Activated T-helper 2 cell treated with anti-CD3 and anti-CD28 coated beads, Interferon-gamma antibody, Interleukin-2, Interleukin-4, amounts not matched to agents 10 μg/mL and 5 μg/mL and 100 μg/mL, durations not matched to agents 14 hours and 24 hours and 36 hours (primary cell): ENCODE measurements at regions not wholly inside any gene's neighbourhood (a gene's known extent, or its start where the extent isn't known, plus 50 kb on each side); places are given as distances from the start of the nearest gene placed in this dataset.
A peak's percentile ranks its signal among the peaks of the same experiment; 100 is the strongest.

ENCODE experiments used
- DNase-seq: peaks from one replicate; pipeline ENCODE4 v3.0.0; 2021; ENCODE audit warnings: low spot score
- H3K27ac Mint-ChIP-seq: one replicate; pipeline ENCODE4 v1.8.0; 2021; ENCODE audit warnings: mixed read lengths
- H3K27me3 Mint-ChIP-seq: one replicate; pipeline ENCODE4 v1.8.0; 2021; ENCODE audit warnings: low read depth, mixed read lengths
- H3K36me3 Mint-ChIP-seq: one replicate; pipeline ENCODE4 v1.8.0; 2021; ENCODE audit warnings: low read depth, mixed read lengths
- H3K4me1 Mint-ChIP-seq: one replicate; pipeline ENCODE4 v1.8.0; 2021; ENCODE audit warnings: low read depth, mixed read lengths
- H3K4me3 Mint-ChIP-seq: one replicate; pipeline ENCODE4 v1.8.0; 2021; ENCODE audit warnings: low read depth, mild to moderate bottlenecking, moderate library complexity, mixed read lengths
- H3K9me3 Mint-ChIP-seq: one replicate; pipeline ENCODE4 v1.8.0; 2021; ENCODE audit warnings: mixed read lengths
- intact Hi-C: fragments of 100-400 bp; cut with micrococcal nuclease; formaldehyde crosslinking; loops from one replicate; pipeline ENCODE4 v1.15.1; 2023

DNA sequence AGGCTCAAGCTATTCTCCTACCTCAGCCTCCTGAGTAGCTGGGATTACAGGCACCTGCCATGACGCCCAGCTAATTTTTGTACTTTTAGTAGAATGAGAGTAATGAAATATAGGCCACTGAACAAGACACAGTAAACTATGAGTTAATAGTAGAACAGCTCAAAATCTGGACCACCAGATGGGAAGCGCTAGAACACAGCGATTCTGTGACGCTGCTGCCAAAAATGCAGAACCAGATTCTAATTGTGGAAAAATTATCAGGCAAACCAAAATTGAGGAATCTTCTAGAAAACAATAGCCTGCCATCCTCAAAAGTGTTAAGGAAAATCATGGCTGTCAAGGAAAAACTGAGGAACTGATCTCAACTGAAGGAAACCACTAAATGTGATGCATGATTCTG, 111.4 kb upstream of the TIAM1 start:
- H3K9me3 Mint-ChIP-seq = no peaks in the 10 kb centered on the region
- H3K36me3 Mint-ChIP-seq = no peaks in the 10 kb centered on the region
- intact Hi-C loops = no loop called here
- no peak for DNase-seq
- H3K4me1 Mint-ChIP-seq = no peaks in the 10 kb centered on the region
- H3K4me3 Mint-ChIP-seq = no peak overlapping the region
- no peak overlapping the region for H3K27ac Mint-ChIP-seq
- H3K27me3 Mint-ChIP-seq = peaks cover 21% of the 10 kb centered on the region

DNA sequence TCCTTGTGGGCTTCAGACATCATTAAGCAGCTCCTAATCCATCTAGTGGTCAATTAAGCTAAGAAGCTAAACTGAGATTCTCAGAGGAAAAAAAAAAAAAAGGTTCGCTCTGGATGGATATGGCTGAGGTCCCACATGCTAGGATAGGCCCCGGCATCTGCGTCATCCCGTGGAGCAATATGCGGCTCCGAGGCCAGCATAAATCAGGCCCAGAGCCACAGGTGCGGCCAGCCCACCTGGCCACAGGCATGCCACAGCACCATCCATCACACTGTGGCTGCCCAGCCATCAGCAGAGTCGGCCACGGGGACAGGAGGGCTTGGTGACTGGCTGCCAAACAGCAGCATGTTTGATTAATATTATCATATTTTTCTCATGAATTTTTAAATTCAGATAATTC, 106.9 kb upstream of the TIAM1 start:
- no peak for DNase-seq
- Mint-ChIP-seq H3K27ac (no peak overlapping the region), H3K4me3 (no peak overlapping the region), H3K36me3 (no peaks in the 10 kb centered on the region), H3K27me3 (peaks cover 13% of the 10 kb centered on the region), H3K4me1 (peaks cover 19% of the 10 kb centered on the region), H3K9me3 (no peaks in the 10 kb centered on the region)
- intact Hi-C loops = no loop called here

DNA sequence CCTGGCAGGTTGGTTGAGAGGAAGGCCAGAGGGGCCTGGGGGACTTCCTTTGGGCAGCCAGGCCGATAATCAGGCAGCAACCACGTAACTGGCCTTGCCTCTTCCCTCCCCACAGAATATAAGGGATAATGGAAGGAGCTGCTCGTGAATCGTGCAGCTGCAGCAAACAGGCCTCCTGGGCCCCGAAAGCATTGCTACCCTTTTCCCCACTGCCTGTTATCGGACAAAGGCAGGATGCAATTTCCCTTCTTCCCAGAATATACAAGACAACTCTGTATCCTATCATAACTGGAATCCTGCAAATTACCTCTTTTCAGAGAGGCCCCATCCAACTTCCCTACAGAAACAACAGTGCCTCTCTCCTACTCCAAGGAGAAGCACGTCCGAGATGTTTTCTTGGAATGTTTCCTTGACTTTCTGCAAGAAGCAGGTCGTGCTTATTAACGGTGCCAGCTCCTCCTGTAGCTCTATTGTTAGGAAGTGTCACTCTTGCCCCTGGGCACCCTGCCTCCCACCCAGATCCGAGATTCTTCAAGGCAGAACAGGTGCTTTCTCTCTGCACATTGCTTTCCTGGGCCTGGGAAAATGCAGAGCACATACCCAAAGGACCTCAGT, 106.0 kb upstream of the TIAM1 start:
- H3K4me3 Mint-ChIP-seq = no peak overlapping the region
- H3K27ac Mint-ChIP-seq = no peak overlapping the region
- H3K27me3 Mint-ChIP-seq = peaks cover 8% of the 10 kb centered on the region
- no peaks in the 10 kb centered on the region for H3K36me3 Mint-ChIP-seq
- DNase-seq = no peak
- intact Hi-C loops = no loop called here
- peaks cover 25% of the 10 kb centered on the region for H3K4me1 Mint-ChIP-seq
- no peaks in the 10 kb centered on the region for H3K9me3 Mint-ChIP-seq

DNA sequence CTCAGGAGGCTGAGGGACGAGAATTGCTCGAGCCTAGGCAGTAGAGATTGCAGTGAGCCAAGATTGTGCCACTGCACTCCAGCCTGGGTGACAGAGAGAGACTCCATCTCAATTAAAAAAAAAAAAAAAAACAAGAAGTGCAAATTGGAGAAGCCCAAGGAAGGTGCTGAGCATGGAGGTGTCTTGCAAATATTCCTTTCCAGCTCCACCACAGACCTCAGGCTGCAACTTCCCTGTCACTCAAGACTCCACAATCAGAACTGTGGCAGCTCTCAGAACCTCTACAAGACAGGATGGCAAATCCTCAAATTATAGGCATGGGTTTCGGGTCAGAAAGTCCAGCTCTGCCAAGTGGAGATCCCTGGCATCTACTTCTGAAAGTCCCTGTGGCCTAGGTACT, 104.4 kb upstream of the TIAM1 start:
- Mint-ChIP-seq H3K27me3 (peaks cover 3% of the 10 kb centered on the region), H3K36me3 (no peaks in the 10 kb centered on the region), H3K9me3 (no peaks in the 10 kb centered on the region), H3K27ac (no peak overlapping the region), H3K4me1 (peaks cover 35% of the 10 kb centered on the region), H3K4me3 (no peak overlapping the region)
- DNase-seq = no peak
- intact Hi-C loops = no loop called here

- H3K27me3 Mint-ChIP-seq = peaks cover 2% of the 10 kb centered on the region
These were observed 103.4 kb upstream of the TIAM1 start for GRCh38 chr21:31447505-31447904.

DNA sequence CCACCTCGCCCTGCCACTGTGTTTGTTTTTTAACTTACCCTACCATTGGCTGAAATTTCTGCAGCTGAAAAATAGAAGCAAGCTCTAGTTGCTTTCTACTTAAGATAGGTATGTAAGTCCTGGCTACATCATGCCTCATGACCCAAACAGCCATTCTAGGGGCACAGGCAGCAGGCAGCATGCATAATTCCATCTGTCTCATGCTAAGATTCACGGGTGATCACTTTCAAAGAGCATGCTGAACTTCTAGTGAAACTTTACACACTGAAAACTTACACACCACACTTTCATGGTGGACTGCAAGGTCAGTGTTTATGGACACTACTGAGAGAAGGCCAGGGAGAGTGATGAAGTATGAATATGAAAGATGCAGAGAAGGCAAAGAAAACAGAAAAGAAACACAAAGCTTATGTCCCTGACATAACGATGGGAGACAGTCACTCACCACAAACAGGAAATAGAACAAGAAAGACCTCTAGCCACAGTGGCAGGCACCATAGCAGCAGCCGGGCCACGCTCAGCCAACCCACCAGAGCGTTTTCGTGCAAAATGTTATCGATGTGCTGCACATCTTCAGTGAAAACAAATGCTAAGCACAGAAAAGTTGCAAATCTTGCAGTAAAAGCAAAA, 102.3 kb upstream of the TIAM1 start:
- Mint-ChIP-seq H3K4me1 (peaks cover 35% of the 10 kb centered on the region), H3K9me3 (peaks cover 11% of the 10 kb centered on the region), H3K27me3 (peaks cover 2% of the 10 kb centered on the region), H3K36me3 (no peaks in the 10 kb centered on the region), H3K27ac (no peak overlapping the region), H3K4me3 (peak overlapping the region; percentile 22)
- peak; percentile 32 for DNase-seq
- intact Hi-C loops = loop anchor here (2.0 kb wide), 1 partner anchor 62 kb away; no protein-coding TSS in a partner anchor

More at GRCh38 chr21:31447505-31447904, 103.4 kb upstream of the TIAM1 start:
- no peak overlapping the region for H3K4me3 Mint-ChIP-seq
- DNase-seq = no peak
- H3K36me3 Mint-ChIP-seq = no peaks in the 10 kb centered on the region
- peaks cover 1% of the 10 kb centered on the region for H3K9me3 Mint-ChIP-seq
- peaks cover 35% of the 10 kb centered on the region for H3K4me1 Mint-ChIP-seq
- intact Hi-C loops = loop anchor here (2.0 kb wide), 1 partner anchor 61 kb away; no protein-coding TSS in a partner anchor
- no peak overlapping the region for H3K27ac Mint-ChIP-seq

DNA sequence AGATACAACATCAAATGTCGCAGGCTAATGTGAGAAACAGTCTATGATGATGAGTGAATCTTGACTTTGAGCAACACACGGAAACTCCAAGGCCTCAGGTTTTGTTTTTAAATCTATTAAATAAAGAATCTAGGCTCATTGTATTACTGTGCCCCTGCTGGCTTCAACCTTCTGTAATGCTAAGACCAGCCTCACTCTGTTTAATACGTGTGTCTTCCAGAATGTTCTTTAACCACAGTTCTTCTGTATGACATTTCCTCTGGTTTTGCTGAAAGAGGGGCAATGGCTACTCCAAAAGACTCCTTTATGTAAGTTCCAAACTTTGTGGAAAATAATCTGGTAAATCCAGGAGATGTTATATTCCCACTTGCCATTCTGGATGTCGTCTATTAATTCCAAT, 101.1 kb upstream of the TIAM1 start:
- DNase-seq = no peak
- Mint-ChIP-seq H3K4me3 (no peak overlapping the region), H3K36me3 (peaks cover 4% of the 10 kb centered on the region), H3K9me3 (peaks cover 20% of the 10 kb centered on the region), H3K4me1 (peaks cover 35% of the 10 kb centered on the region), H3K27me3 (peaks cover 2% of the 10 kb centered on the region), H3K27ac (no peak overlapping the region)
- intact Hi-C loops = no loop called here

DNA sequence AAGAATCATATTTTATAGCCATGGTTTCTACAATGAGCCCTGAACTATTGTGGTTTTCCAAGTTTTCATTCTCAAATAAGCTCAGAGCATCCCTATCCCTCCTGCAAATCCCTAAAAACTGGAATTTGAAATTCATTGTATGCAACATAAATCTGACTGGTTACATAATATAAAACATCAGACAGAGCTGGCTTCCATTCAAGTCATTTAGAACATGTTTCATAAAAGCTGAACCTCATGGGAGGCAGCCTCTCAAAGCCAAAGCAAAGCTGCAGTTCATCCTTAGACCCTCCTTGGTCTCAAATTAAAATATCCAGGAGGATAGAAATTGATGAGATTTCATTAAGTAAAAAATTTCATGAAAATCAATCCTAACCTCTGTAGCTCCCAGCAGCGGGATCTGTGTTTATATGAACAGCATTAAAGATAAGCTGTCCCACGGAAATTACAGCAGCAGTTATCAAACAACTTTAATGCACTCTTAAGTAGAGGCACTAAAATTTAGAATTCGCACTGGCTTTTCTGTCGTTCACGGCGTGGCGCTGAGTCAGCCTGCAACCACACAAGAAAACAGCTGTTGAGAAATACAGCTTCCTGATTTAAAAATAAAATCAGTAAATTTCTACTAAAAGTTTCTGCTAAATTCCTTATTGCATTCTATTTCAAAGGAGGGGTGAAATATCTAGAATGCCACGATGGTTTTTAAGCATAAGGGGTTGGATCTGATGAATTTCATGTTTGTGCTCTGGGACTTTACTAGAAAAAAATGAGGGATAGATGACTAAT, 99.9 kb upstream of the TIAM1 start:
- Mint-ChIP-seq H3K27me3 (peaks cover 2% of the 10 kb centered on the region), H3K36me3 (peaks cover 6% of the 10 kb centered on the region), H3K9me3 (peaks cover 30% of the 10 kb centered on the region), H3K4me1 (peaks cover 35% of the 10 kb centered on the region), H3K4me3 (no peak overlapping the region), H3K27ac (no peak overlapping the region)
- intact Hi-C loops = no loop called here
- no peak for DNase-seq

DNA sequence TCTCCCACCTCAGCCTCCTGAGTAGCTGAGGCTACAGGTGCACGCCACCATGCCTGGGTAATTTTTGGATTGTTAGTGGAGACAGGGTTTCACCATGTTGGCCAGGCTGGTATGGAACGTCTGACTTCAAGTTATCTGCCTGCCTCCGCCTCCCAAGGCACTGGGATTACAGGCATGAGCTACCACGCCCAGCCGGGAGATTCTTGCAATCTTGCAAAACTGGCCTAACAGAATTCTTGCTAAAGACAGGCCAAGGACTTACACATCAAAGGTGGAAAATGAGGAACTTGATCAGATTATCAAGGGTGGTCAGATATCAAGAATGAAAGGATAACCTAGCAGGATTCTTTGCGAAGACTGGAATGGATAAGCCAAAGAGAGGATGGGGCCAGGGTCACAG, 98.3 kb upstream of the TIAM1 start:
- peaks cover 28% of the 10 kb centered on the region for H3K4me1 Mint-ChIP-seq
- intact Hi-C loops = no loop called here
- no peak overlapping the region for H3K4me3 Mint-ChIP-seq
- H3K9me3 Mint-ChIP-seq = peaks cover 35% of the 10 kb centered on the region
- H3K36me3 Mint-ChIP-seq = peaks cover 6% of the 10 kb centered on the region
- H3K27ac Mint-ChIP-seq = no peak overlapping the region
- no peak for DNase-seq
- peaks cover 2% of the 10 kb centered on the region for H3K27me3 Mint-ChIP-seq

- H3K9me3 Mint-ChIP-seq = peaks cover 4% of the 10 kb centered on the region
- no peaks in the 10 kb centered on the region for H3K36me3 Mint-ChIP-seq
- H3K27me3 Mint-ChIP-seq = peaks cover 5% of the 10 kb centered on the region
- no peak overlapping the region for H3K27ac Mint-ChIP-seq
- H3K4me1 Mint-ChIP-seq = peaks cover 13% of the 10 kb centered on the region
- DNase-seq = no peak
- intact Hi-C loops = no loop called here
- no peak overlapping the region for H3K4me3 Mint-ChIP-seq
These were observed 85.4 kb upstream of the TIAM1 start for GRCh38 chr21:31429506-31429905.

- Mint-ChIP-seq H3K9me3 (no peaks in the 10 kb centered on the region), H3K27ac (no peak overlapping the region), H3K4me3 (no peak overlapping the region), H3K27me3 (peaks cover 1% of the 10 kb centered on the region), H3K4me1 (peaks cover 13% of the 10 kb centered on the region), H3K36me3 (no peaks in the 10 kb centered on the region)
- DNase-seq = no peak
- intact Hi-C loops = loop anchor here (1.0 kb wide), 4 partner anchors 72 to 231 kb away; no protein-coding TSS in a partner anchor
These were observed 82.3 kb upstream of the TIAM1 start for GRCh38 chr21:31426235-31426797.

DNA sequence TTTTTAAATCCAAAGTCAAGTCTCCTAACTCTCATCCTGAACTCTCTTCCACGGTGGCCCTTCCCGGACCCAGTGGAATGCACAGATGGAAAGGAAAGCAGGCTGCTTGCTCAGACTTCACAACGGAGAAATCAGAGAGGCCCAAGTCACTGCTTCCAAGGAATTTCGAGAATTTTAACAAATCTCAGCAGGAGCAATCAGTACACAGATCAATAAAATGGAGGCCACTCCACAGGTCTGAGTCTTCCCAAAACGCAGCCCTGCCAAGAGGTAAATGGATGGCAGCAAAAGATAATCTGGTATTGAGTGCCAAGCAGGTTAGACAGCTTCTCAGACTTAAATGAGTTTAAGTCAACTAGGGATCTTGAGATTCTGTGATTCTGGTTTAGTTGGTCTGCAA, 81.1 kb upstream of the TIAM1 start:
- DNase-seq = no peak
- intact Hi-C loops = no loop called here
- Mint-ChIP-seq H3K36me3 (no peaks in the 10 kb centered on the region), H3K4me1 (peaks cover 13% of the 10 kb centered on the region), H3K9me3 (no peaks in the 10 kb centered on the region), H3K27me3 (no peaks in the 10 kb centered on the region), H3K4me3 (no peak overlapping the region), H3K27ac (no peak overlapping the region)

DNA sequence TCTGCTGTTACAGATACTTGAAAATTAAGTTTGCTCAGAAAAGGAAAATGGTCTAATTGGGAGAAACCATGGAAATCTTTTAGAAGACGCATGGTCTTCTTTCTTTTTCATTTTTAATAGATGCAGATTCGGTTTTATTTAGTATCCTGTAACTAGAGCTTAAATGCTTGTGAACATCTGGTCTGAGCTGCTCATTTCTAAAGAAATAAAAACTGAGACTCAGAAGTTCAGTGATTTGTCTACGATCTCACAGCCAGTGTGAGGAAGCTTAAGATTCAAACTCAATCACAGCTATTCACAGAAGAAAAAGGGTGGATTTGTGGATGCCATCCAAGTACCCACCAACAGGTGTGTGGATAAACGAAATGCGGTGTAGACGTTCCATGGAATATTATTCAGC, 80.0 kb upstream of the TIAM1 start:
- intact Hi-C loops = no loop called here
- no peak overlapping the region for H3K27ac Mint-ChIP-seq
- no peak for DNase-seq
- peaks cover 2% of the 10 kb centered on the region for H3K27me3 Mint-ChIP-seq
- no peaks in the 10 kb centered on the region for H3K9me3 Mint-ChIP-seq
- H3K4me1 Mint-ChIP-seq = peaks cover 13% of the 10 kb centered on the region
- H3K4me3 Mint-ChIP-seq = no peak overlapping the region
- no peaks in the 10 kb centered on the region for H3K36me3 Mint-ChIP-seq
